ENCODE measurements at regions not wholly inside any gene's neighbourhood (a gene's known extent, or its start where the extent isn't known, plus 50 kb on each side); places are given as distances from the start of the nearest gene placed in this dataset.

GRCh38 chr19:13644645-13645044 lies 119.7 kb upstream of the MRI1 start:
- no peak for TF ChIP-seq CTCF (conservative IDR thresholded peaks at IDR 0.05)
- no peak overlapping the region for H3K27ac ChIP-seq

GRCh38 chr19:13640611-13641010 lies 123.7 kb upstream of the MRI1 start:
- H3K27ac ChIP-seq = no peak overlapping the region
- TF ChIP-seq CTCF (conservative IDR thresholded peaks at IDR 0.05) = no peak

- TF ChIP-seq CTCF (conservative IDR thresholded peaks at IDR 0.05) = no peak
- no peak overlapping the region for H3K27ac ChIP-seq
These were observed 124.9 kb upstream of the MRI1 start for GRCh38 chr19:13639342-13639929.

GRCh38 chr19:13637664-13638063 lies 126.7 kb upstream of the MRI1 start:
- no peak overlapping the region for H3K27ac ChIP-seq
- TF ChIP-seq CTCF (conservative IDR thresholded peaks at IDR 0.05) = no peak

- no peak for TF ChIP-seq CTCF (conservative IDR thresholded peaks at IDR 0.05)
- H3K27ac ChIP-seq = peak overlapping the region; percentile 84
These were observed 128.4 kb upstream of the CACNA1A start for GRCh38 chr19:13634658-13635057.

GRCh38 chr19:13633522-13633922 lies 127.2 kb upstream of the CACNA1A start:
- peak overlapping the region; percentile 84 for H3K27ac ChIP-seq
- TF ChIP-seq CTCF (conservative IDR thresholded peaks at IDR 0.05) = no peak

- peak overlapping the region; percentile 84 for H3K27ac ChIP-seq
These were observed 126.8 kb upstream of the CACNA1A start for GRCh38 chr19:13633109-13633508.

GRCh38 chr19:13632164-13632563 lies 125.9 kb upstream of the CACNA1A start:
- peak overlapping the region; percentile 84 for H3K27ac ChIP-seq

More at GRCh38 chr19:13633109-13633508, 126.8 kb upstream of the CACNA1A start:
- no peak for TF ChIP-seq CTCF (conservative IDR thresholded peaks at IDR 0.05)
